Colonic mucosa (tissue), 4 donors: ENCODE measurements at regions not wholly inside any gene's neighbourhood (a gene's known extent, or its start where the extent isn't known, plus 50 kb on each side); places are given as distances from the start of the nearest gene placed in this dataset.

ENCODE experiments used
- DNase-seq: peaks from one replicate; pipeline ENCODE4 v3.0.0-alpha.2; 2020
- H3K27ac ChIP-seq: fragments of 200-600 bp; one replicate; pipeline ENCODE4 v1.8.0; 2021
- H3K27me3 ChIP-seq: fragments of 200-600 bp; one replicate; pipeline ENCODE4 v1.8.0; 2021
- H3K36me3 ChIP-seq: fragments of 200-600 bp; one replicate; pipeline ENCODE4 v1.8.0; 2021
- H3K4me1 ChIP-seq: fragments of 200-600 bp; one replicate; pipeline ENCODE4 v1.8.0; 2021; ENCODE audit warnings: mild to moderate bottlenecking
- H3K4me3 ChIP-seq: fragments of 200-600 bp; one replicate; pipeline ENCODE4 v1.8.0; 2021
- H3K9ac ChIP-seq, 2 donors: one replicate each; pipeline ENCODE4 v1.7.0; 2013; ENCODE audit warnings: control low read depth in 2 of 2, low read depth in 2 of 2, low read length in 2 of 2
- H3K9me3 ChIP-seq: fragments of 200-600 bp; one replicate; pipeline ENCODE4 v1.8.0; 2021
- CTCF ChIP-seq: fragments of 200-600 bp; IDR thresholded peaks from one replicate; pipeline ENCODE4 v1.8.0; 2022; ENCODE audit warnings: antibody characterized with exemption, mild to moderate bottlenecking
- intact Hi-C: fragments of 100-400 bp; cut with DNase I; formaldehyde crosslinking; loops from one replicate; pipeline ENCODE4 v1.14.1; 2022
- donor health status: healthy.
- donor health status: DM: no; HTN: no; CAD: no.
- donor health status: DM: no; HTN: no; CAD: no.

- Histone ChIP-seq H3K27ac (no peak overlapping the region), H3K9ac (no peak overlapping the region), H3K9me3 (no peaks in the 10 kb centered on the region), H3K27me3 (no peaks in the 10 kb centered on the region), H3K36me3 (no peaks in the 10 kb centered on the region), H3K4me1 (no peaks in the 10 kb centered on the region), H3K4me3 (no peak overlapping the region)
- no peak for TF ChIP-seq CTCF
- DNase-seq = no peak
- intact Hi-C loops = no loop called here
Measured at GRCh38 chr17:51454456-51454978, 194.2 kb downstream of the UTP18 start.

DNA sequence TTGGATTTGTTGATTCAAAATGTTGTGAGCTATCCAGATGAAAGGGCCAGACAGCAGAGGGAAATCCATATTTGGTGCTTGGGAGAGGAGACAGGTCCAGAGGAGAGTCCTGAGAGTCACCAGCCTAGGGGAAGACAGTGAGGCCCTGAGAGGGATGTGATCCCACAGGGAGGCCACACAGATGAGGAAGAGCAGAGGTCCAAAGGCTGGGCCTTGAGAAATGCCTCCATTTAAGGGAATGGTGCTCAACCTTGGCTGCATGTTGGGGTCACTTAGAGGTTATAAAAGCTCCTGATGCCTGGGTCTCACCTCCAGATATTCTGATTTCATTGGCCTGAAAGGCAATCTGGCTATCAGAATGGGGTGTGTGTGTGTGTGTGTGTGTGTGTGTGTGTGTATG is 194.9 kb downstream of the UTP18 start:
- TF ChIP-seq CTCF = no peak
- Histone ChIP-seq H3K9me3 (no peaks in the 10 kb centered on the region), H3K36me3 (no peaks in the 10 kb centered on the region), H3K9ac (no peak overlapping the region), H3K4me3 (no peak overlapping the region), H3K27me3 (no peaks in the 10 kb centered on the region), H3K4me1 (no peaks in the 10 kb centered on the region), H3K27ac (no peak overlapping the region)
- intact Hi-C loops = no loop called here
- no peak for DNase-seq

GRCh38 chr17:51455931-51456330 is 195.6 kb downstream of the UTP18 start:
- H3K4me1 ChIP-seq = no peaks in the 10 kb centered on the region
- H3K4me3 ChIP-seq = no peak overlapping the region
- no peaks in the 10 kb centered on the region for H3K27me3 ChIP-seq
- intact Hi-C loops = no loop called here
- no peak for DNase-seq
- no peak for TF ChIP-seq CTCF
- H3K9me3 ChIP-seq = no peaks in the 10 kb centered on the region
- H3K27ac ChIP-seq = no peak overlapping the region
- H3K36me3 ChIP-seq = no peaks in the 10 kb centered on the region
- no peak overlapping the region for H3K9ac ChIP-seq

DNA sequence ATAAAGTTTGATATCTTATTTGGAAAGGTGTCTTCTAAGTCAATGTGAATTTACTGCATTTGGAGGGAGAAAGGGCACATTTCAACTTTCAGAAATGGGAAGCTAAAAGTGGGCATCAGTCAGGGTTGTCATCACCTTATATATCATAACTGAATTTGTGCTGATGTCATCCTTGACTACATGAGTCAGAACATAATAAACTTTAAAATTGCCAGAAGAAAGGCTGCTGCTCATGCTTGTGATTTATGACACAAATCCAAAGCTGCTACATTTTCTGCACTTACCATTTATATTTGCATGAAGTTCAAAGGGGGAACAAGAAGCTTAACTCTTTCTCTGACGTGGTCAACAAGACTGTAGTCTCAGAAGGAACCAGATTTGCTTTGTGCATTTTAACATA is 196.6 kb downstream of the UTP18 start:
- Histone ChIP-seq H3K9ac (no peak overlapping the region), H3K4me1 (no peaks in the 10 kb centered on the region), H3K36me3 (no peaks in the 10 kb centered on the region), H3K27me3 (no peaks in the 10 kb centered on the region), H3K27ac (no peak overlapping the region), H3K4me3 (no peak overlapping the region), H3K9me3 (no peaks in the 10 kb centered on the region)
- intact Hi-C loops = no loop called here
- no peak for DNase-seq
- no peak for TF ChIP-seq CTCF

GRCh38 chr17:51461578-51462004 is 201.2 kb downstream of the UTP18 start:
- TF ChIP-seq CTCF = peak; percentile 71
- intact Hi-C loops = no loop called here
- Histone ChIP-seq H3K36me3 (no peaks in the 10 kb centered on the region), H3K9me3 (no peaks in the 10 kb centered on the region), H3K4me1 (no peaks in the 10 kb centered on the region), H3K9ac (no peak overlapping the region), H3K27me3 (no peaks in the 10 kb centered on the region), H3K27ac (no peak overlapping the region), H3K4me3 (no peak overlapping the region)
- peak; percentile 50 for DNase-seq

GRCh38 chr17:51463353-51463752 is 203.0 kb downstream of the UTP18 start:
- no peak for TF ChIP-seq CTCF
- Histone ChIP-seq H3K9me3 (no peaks in the 10 kb centered on the region), H3K27ac (no peak overlapping the region), H3K27me3 (no peaks in the 10 kb centered on the region), H3K36me3 (no peaks in the 10 kb centered on the region), H3K9ac (no peak overlapping the region), H3K4me1 (no peaks in the 10 kb centered on the region), H3K4me3 (no peak overlapping the region)
- DNase-seq = no peak
- intact Hi-C loops = no loop called here
